Central memory CD8-positive, alpha-beta T cell (primary cell): ENCODE measurements at regions not wholly inside any gene's neighbourhood (a gene's known extent, or its start where the extent isn't known, plus 50 kb on each side); places are given as distances from the start of the nearest gene placed in this dataset.
A peak's percentile ranks its signal among the peaks of the same experiment; 100 is the strongest.

ENCODE experiments used
- ATAC-seq: fragments of 150-1000 bp; cut with Tn5 transposase; replicated peaks from 2 replicates; pipeline ENCODE4 v1.10.0; 2022; ENCODE audit warnings: mild to moderate bottlenecking, moderate FRiP score, moderate number of reproducible peaks; ENCODE audit not compliant: poor library complexity, severe bottlenecking; ENCODE audit errors: extremely low read depth
- DNase-seq, 2 donors: peaks; one replicate each; pipeline ENCODE4 v3.0.0; 2021; ENCODE audit warnings: low spot score in 2 of 2
- H3K27ac Mint-ChIP-seq: one replicate; pipeline ENCODE4 v1.8.0; 2022; ENCODE audit warnings: low read depth, mild to moderate bottlenecking, moderate library complexity, mixed read lengths
- H3K27me3 Mint-ChIP-seq: one replicate; pipeline ENCODE4 v1.8.0; 2022; ENCODE audit warnings: mixed read lengths
- H3K36me3 Mint-ChIP-seq: one replicate; pipeline ENCODE4 v1.8.0; 2022; ENCODE audit warnings: mild to moderate bottlenecking, moderate library complexity, mixed read lengths; ENCODE audit not compliant: insufficient read depth
- H3K4me1 Mint-ChIP-seq: one replicate; pipeline ENCODE4 v1.8.0; 2022; ENCODE audit warnings: mixed read lengths
- H3K4me3 Mint-ChIP-seq: one replicate; pipeline ENCODE4 v1.8.0; 2022; ENCODE audit warnings: mild to moderate bottlenecking, moderate library complexity, mixed read lengths
- H3K9me3 Mint-ChIP-seq: one replicate; pipeline ENCODE4 v1.8.0; 2022; ENCODE audit warnings: mixed read lengths

DNA sequence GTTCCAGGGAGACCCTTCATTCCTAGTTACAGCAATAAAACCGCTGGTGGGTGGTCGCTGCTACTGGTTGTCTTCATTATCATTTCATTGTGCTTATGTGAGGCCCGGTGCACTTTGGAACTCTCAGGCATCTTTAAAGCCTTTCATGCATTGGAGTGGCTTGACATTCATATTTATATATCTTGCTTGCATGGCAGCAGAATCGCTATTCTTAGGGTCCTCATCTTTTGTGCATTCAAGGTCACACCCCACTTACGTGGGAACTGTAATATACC, 110.1 kb downstream of the ZBTB18 start:
- no peaks in the 10 kb centered on the region for H3K36me3 Mint-ChIP-seq
- H3K9me3 Mint-ChIP-seq: no peaks in the 10 kb centered on the region
- DNase-seq (no peak), ATAC-seq (no peak)
- no peak overlapping the region for H3K4me3 Mint-ChIP-seq
- H3K27ac Mint-ChIP-seq: no peak overlapping the region
- no peaks in the 10 kb centered on the region for H3K27me3 Mint-ChIP-seq
- no peaks in the 10 kb centered on the region for H3K4me1 Mint-ChIP-seq

DNA sequence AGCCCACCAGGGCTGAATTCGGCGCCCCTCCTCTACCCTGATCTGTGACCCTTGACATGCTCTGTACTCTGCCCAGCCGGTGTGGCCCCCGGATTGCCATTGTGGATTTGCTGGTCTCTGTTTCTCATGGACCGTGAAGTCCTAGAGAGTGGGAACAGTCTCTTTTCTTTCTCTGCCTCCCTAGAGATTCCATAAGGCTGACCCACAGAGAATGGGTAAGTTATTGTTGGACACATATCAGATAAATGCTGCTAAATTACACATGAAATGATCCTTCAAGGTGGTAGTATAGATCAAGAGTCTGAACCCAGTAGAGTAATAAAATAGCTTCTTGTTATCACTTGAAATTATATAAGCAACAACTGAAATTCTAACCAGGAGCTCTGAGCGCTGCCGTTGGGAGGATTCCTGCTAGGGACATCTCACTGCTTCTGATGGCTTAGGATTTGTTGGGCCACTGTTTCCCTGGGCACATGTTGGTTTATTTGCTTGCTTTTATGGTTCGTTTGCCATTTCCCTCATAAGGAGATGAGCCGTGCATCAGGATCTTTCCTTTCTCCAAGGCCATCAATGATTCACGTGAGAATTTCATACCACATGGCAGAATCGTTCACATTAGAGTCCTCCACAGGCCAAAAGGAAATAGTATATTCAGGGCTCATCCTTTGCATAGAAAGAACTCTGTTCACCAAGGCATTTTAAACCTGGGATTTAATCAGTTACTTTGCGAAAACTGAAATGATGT, 111.9 kb downstream of the ZBTB18 start:
- no peak overlapping the region for H3K4me3 Mint-ChIP-seq
- no peaks in the 10 kb centered on the region for H3K9me3 Mint-ChIP-seq
- ATAC-seq (no peak), DNase-seq (no peak)
- H3K36me3 Mint-ChIP-seq: no peaks in the 10 kb centered on the region
- no peaks in the 10 kb centered on the region for H3K4me1 Mint-ChIP-seq
- no peak overlapping the region for H3K27ac Mint-ChIP-seq
- no peaks in the 10 kb centered on the region for H3K27me3 Mint-ChIP-seq

GRCh38 chr1:244163861-244164510, 112.9 kb downstream of the ZBTB18 start:
- no peaks in the 10 kb centered on the region for H3K4me1 Mint-ChIP-seq
- ATAC-seq (no peak), DNase-seq (no peak)
- no peaks in the 10 kb centered on the region for H3K36me3 Mint-ChIP-seq
- H3K27me3 Mint-ChIP-seq: no peaks in the 10 kb centered on the region
- no peak overlapping the region for H3K4me3 Mint-ChIP-seq
- H3K27ac Mint-ChIP-seq: no peak overlapping the region
- H3K9me3 Mint-ChIP-seq: no peaks in the 10 kb centered on the region

DNA sequence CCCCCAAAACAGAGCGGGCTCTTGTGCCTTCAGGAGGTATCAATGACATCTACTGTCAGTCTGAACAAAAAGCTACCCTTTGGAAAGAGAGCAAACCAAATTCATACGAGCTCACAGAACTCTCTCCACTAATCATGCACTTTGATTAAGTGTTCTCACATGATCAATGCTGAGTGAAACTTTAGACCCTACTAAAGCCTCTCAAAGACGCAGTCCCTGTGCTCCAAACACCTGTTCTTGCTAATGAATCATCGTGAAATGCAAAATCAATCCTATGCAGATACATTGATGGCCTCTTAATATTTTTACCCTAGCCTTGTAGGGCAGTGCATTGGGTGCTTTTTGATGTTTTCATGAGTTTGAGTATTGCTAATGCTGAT, 113.4 kb downstream of the ZBTB18 start:
- H3K4me3 Mint-ChIP-seq: no peak overlapping the region
- ATAC-seq: no peak
- H3K27ac Mint-ChIP-seq: no peak overlapping the region
- H3K4me1 Mint-ChIP-seq: no peaks in the 10 kb centered on the region
- DNase-seq: no peak
- no peaks in the 10 kb centered on the region for H3K9me3 Mint-ChIP-seq
- no peaks in the 10 kb centered on the region for H3K36me3 Mint-ChIP-seq
- H3K27me3 Mint-ChIP-seq: no peaks in the 10 kb centered on the region

GRCh38 chr1:244165021-244165420, 113.9 kb downstream of the ZBTB18 start:
- H3K9me3 Mint-ChIP-seq: no peaks in the 10 kb centered on the region
- no peak overlapping the region for H3K4me3 Mint-ChIP-seq
- H3K36me3 Mint-ChIP-seq: no peaks in the 10 kb centered on the region
- H3K4me1 Mint-ChIP-seq: no peaks in the 10 kb centered on the region
- H3K27me3 Mint-ChIP-seq: peaks cover 2% of the 10 kb centered on the region
- no peak for ATAC-seq
- no peak overlapping the region for H3K27ac Mint-ChIP-seq
- no peak for DNase-seq

- H3K9me3 Mint-ChIP-seq: no peaks in the 10 kb centered on the region
- no peaks in the 10 kb centered on the region for H3K36me3 Mint-ChIP-seq
- H3K4me1 Mint-ChIP-seq: no peaks in the 10 kb centered on the region
- no peak for ATAC-seq
- no peak overlapping the region for H3K4me3 Mint-ChIP-seq
- DNase-seq: no peak
- peaks cover 9% of the 10 kb centered on the region for H3K27me3 Mint-ChIP-seq
- H3K27ac Mint-ChIP-seq: no peak overlapping the region
Observed at GRCh38 chr1:244165701-244166100, 114.6 kb downstream of the ZBTB18 start.

DNA sequence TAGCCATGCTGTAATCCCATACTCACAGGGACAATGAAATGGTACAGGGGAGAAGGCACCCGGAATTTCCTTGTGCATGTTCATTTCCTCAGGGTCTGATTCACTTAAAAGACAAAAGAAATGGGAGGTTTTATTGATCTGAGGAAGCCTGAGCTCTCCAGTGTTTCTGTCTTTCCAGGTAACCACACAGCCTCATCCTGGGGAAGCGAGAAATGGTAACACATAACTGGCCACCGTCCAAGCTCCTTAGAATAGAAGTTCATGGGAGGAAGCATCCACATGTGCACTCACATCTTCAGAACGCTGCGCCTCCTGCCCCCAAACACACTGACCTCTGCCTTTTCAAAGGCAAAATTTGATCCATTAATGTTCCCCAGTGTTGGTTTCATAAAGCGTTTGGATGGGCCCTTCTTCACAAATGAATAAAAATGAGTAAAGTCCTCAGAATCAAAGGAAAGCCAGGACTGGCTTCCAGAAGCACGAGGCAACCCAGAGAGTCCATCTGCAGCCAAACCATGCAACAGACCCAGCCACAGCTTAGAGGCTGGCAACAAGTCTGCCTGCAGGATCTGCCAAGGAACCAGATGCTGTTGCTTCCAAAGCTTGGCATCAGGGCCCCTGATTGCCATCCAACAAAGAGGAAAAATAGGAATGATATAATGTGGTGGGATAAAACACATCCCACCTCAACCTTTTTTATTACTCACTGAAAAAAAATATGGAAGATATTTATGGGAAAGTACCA, 120.3 kb downstream of the ZBTB18 start:
- H3K36me3 Mint-ChIP-seq: no peaks in the 10 kb centered on the region
- H3K27me3 Mint-ChIP-seq: peaks cover 23% of the 10 kb centered on the region
- H3K9me3 Mint-ChIP-seq: no peaks in the 10 kb centered on the region

DNA sequence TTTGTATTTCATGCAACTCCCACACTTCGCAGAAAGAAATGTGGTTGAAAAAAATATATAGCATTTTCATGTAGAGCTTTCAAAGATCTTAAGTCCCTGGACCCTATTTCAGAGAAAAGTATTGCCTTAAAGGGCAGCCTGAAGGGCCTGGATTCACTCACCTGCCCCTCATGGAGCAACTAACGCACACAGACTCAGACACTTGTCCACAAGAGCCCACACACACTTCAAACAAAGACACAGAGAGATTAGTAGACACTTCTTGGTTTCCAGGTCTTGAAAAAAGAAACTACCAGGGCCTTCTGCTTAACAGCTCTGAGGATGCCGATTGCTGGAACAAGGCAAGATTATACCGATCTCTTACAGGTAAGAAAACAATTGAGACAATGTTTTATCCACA, 122.2 kb downstream of the ZBTB18 start:
- no peak for ATAC-seq
- Mint-ChIP-seq H3K27me3 (peaks cover 41% of the 10 kb centered on the region), H3K4me3 (no peak overlapping the region), H3K27ac (peak overlapping the region; percentile 56), H3K36me3 (no peaks in the 10 kb centered on the region), H3K4me1 (no peaks in the 10 kb centered on the region), H3K9me3 (no peaks in the 10 kb centered on the region)
- no peak for DNase-seq

More for the DNA sequence above, 120.3 kb downstream of the ZBTB18 start:
- Mint-ChIP-seq H3K4me1 (no peaks in the 10 kb centered on the region), H3K27ac (no peak overlapping the region), H3K4me3 (no peak overlapping the region)
- ATAC-seq: no peak
- no peak for DNase-seq

GRCh38 chr1:244173769-244174168, 122.7 kb downstream of the ZBTB18 start:
- DNase-seq: no peak
- H3K4me3 Mint-ChIP-seq: no peak overlapping the region
- peak overlapping the region; percentile 56 for H3K27ac Mint-ChIP-seq

DNA sequence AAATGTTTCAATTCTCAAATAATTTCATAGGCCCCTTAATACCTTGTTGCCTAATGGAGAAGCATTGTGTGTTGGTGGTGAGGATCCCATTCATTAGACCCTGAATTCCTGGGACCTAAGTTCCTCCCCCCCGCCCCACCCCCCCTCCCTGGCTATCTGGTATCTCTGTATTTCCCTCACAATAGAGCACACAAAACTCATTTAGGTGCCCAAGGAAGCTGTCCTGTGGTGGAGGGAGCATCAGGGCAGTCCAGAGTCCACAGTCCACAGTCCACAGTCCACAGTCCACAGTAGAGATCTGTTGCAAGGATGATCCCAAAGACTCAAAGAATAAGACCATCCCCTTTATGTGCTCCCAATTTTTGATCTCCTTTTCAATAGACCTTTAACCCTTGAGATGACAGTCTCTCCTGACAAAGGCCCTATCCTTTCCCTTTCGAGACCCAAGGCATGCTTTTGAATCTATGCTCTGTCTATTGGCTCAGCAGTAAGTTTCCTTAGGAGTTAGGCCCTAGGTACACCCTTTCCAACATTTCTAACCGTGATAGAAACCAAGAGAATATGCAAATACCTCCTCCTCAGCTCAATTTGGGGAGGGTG, 123.9 kb downstream of the ZBTB18 start:
- H3K36me3 Mint-ChIP-seq: no peaks in the 10 kb centered on the region
- H3K4me3 Mint-ChIP-seq: no peak overlapping the region
- DNase-seq: no peak
- no peak overlapping the region for H3K27ac Mint-ChIP-seq
- no peaks in the 10 kb centered on the region for H3K9me3 Mint-ChIP-seq
- H3K27me3 Mint-ChIP-seq: peaks cover 50% of the 10 kb centered on the region
- no peak for ATAC-seq
- no peaks in the 10 kb centered on the region for H3K4me1 Mint-ChIP-seq

More at GRCh38 chr1:244173769-244174168, 122.7 kb downstream of the ZBTB18 start:
- Mint-ChIP-seq H3K9me3 (no peaks in the 10 kb centered on the region), H3K27me3 (peaks cover 47% of the 10 kb centered on the region), H3K4me1 (no peaks in the 10 kb centered on the region), H3K36me3 (no peaks in the 10 kb centered on the region)
- ATAC-seq: no peak

- Mint-ChIP-seq H3K9me3 (no peaks in the 10 kb centered on the region), H3K27me3 (peaks cover 39% of the 10 kb centered on the region), H3K27ac (no peak overlapping the region), H3K36me3 (no peaks in the 10 kb centered on the region), H3K4me1 (no peaks in the 10 kb centered on the region), H3K4me3 (no peak overlapping the region)
- no peak for DNase-seq
- ATAC-seq: no peak
Observed at GRCh38 chr1:244176201-244176600, 125.1 kb downstream of the ZBTB18 start.

DNA sequence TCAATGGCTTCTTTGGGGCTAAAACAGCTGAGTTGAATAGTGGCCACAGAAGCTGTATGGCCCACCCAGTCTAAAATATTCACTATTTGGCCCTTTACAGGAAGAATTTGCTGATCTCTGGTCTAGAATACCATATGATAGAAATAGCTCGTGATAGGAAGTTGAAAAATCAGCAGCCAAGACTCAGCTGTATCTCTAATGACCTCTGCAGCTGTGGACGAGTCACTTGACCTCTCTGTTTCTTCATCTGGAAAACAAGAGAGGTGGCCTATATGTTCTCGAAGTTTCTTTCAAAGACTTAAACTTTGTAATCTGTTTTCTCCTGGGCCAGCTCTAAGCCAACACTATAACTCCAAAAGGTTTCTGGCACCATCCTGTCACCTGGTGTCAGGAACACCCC, 129.2 kb downstream of the ZBTB18 start:
- Mint-ChIP-seq H3K9me3 (no peaks in the 10 kb centered on the region), H3K27ac (no peak overlapping the region), H3K4me3 (no peak overlapping the region), H3K4me1 (no peaks in the 10 kb centered on the region), H3K36me3 (no peaks in the 10 kb centered on the region), H3K27me3 (peaks cover 36% of the 10 kb centered on the region)
- DNase-seq (no peak), ATAC-seq (no peak)

DNA sequence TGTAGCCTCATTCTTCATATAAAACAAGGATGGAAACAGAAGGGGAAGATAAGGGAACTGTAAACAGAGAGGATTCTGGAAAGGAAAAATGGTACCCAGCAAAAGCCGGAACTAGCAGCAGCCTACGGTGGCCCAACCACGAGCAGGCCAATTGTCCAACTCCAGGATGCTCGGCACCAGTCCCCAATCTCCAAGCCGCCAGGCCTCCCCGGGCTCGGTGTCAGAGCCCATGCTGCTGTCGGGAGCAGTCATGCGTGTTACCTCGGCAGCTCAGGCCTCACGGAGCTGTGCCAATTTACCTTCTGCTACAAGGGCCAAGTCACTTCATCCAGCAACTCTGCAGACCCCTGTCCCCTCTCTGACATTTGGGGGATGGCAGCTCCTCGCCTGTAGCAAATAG, 130.8 kb downstream of the ZBTB18 start:
- DNase-seq (no peak), ATAC-seq (no peak)
- no peaks in the 10 kb centered on the region for H3K36me3 Mint-ChIP-seq
- no peak overlapping the region for H3K27ac Mint-ChIP-seq
- no peaks in the 10 kb centered on the region for H3K9me3 Mint-ChIP-seq
- peaks cover 38% of the 10 kb centered on the region for H3K27me3 Mint-ChIP-seq
- no peak overlapping the region for H3K4me3 Mint-ChIP-seq
- no peaks in the 10 kb centered on the region for H3K4me1 Mint-ChIP-seq
